ENCODE measurements at regions not wholly inside any gene's neighbourhood (a gene's known extent, or its start where the extent isn't known, plus 50 kb on each side); places are given as distances from the start of the nearest gene placed in this dataset.
"Not testable (repeated sequence)": the region's sequence is repeated elsewhere in the genome, so short reads cannot be mapped to it uniquely, and the experiment has no call there.

DNA sequence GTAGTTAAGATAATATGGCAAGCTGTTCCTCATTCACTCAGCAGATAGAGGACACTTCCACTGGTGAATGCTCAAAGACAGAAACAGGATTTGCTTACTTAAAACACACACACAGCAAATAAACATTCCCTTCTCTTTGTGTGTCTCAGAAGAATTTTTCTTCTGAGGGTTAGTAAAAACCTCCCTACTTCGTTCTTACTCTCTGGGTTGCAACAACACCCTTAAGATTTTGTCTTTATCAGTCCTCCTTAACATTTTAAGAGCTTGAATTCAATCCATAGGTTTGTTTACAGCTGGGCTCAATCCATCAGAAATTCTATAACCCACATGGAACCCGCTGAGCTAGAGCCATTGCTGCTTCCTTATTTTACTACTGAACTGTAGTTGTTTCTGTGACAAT is 237.4 kb upstream of the PIK3R1 start:
- no peak for DNase-seq

DNA sequence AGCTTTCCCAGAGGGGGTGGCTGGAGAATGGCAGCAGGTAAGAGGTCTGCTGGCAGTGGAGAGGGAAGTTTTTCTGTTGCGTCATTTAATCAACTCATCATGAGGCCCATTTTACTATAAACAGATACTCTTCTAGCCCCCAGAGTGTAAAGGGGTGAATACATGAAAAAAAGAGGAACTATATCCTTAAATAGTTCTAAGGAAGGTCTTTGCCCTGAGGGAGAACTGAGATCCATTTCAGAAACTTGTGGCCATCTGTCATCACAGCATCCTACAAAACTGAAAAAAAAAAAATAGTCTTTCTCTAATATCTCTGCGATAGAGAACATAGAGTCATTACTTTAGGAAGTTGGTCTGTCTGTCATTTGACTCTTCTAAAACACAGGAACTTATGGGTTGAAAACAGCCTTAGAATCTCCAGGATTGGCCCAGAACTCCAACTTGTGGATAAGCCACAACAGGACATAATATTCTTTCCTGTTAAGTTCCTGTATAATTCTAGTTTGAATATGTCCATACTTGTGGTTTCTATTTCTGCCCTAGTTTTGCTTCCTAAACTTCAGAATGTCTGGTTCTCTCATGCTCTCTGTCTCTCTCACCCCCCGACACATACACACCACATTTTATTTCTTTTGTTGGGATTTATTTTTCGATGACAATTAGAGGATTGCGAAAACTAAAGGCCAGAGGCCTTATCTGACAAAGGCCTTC is 238.5 kb upstream of the PIK3R1 start:
- DNase-seq = no peak

DNA sequence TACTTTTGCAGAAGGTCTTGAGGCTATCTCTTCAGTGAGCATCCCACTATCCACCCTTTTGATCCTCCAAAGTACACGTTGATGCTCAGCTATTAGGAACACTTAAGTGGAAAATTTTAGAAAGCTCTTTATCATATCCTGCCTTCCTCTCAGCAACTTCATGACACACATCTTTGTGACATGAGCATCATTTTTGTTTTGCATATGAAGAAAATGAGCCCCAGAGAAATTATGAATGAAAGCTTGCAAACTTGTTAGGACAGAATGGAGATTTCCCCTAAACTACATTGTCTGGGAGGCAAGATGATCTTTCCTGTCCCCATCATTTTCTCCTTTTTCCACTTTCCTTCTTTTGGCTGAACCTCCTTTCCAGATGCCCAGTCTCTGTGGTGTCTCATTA is 239.4 kb upstream of the PIK3R1 start:
- DNase-seq = no peak

DNA sequence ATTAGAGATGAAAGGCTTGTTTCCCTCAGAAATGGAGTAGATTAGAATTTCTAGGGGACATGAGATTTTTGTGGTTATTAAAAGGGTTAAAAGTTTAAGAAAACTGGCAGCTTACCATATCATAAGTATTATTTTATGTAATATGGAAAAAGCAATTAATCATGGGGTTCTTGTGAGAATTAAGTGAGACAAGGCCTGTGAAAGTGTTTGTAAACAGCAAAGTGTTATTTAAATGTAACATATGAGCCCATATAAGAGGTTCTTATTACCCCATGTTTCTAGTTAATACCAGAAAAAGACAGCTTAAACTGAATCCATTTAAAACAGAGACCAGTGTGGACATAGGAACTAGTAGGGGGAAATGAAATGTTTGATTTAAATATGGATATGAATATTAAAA is 241.1 kb upstream of the PIK3R1 start:
- no peak for DNase-seq

DNA sequence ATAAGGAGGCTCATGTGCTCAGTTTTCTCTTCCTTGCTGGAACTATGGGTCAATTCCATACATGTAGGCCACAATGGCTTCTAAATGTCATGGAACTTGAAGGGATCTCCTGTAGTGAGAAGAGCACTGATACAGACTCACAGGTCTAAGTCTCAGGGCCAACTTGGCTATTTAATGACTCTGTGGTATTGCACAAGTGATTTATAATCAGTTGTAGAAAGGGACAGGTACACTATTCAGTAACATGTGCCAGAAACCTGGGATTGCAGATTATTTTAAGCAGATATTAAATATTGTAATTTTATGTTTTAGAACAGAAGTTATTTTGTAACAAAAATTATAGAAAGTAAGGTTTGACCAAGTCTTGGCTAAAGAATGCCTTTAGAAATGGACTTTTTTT is 241.5 kb upstream of the PIK3R1 start:
- no peak for DNase-seq

DNA sequence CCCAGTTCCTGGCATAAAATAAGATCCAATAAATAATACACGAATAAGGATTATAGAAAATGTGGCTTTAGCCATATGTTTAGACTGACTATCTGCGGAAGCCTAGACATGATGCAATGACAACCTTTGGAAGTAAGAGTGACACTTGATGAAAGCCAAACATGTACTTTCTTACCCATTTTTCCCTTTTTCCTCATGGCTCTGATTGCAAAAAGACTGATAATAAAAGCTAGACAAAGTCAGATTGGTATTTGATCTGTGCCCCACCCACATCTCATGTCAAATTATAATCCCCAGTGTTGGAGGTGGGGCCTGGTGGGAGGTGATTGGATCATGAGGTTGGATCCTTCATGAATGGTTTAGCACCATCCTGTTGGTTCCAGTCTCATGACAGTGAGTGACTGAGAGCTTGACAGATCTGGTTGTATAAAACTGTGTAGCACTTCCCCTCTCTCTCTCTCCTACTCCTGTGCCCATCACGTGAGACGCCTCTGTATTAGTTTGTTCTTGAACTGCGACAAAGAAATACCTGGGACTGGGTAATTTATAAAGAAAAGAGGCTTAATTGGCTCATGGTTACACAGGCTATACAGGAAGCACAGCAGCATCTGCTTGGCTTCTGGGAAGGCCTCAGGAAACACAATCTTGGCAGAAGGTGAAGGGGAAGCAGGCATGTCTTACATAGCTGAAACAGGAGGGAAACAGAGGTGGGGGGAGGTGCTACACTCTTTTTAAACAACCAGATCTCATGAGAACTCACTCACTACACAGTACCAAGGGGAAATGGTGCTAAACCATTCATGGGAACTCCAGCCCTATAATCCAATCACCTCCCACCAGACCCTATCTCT is 243.4 kb upstream of the PIK3R1 start:
- DNase-seq = no peak

DNA sequence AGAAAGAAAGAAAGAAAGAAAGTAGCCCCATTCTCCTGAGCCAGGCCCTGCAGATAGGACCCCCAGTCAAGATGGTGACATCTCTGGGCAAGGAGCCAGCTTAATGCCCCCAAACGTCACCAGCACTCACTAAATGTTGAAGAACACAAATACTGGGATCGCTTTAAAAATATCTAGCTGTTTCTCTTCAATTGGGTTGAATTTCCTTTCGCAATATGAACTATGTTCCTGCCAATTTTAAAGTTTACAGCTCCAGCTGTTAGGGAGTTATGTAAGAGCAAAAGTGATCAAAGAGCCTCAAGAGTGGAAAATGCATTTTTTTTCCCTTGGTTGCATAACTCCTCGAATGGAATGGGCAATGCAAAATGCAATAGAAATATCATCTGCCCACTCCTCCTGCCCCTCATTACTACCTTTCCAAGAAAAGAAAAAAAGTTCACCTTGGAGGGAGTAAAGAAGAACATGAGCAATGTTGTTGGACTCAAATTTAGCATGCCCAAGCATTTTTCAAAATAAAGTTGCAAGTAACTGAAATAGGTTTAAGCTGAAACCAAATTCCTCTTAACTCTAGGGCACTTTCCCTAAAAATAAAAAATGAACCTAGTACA is 244.2 kb upstream of the PIK3R1 start:
- DNase-seq = no peak

DNA sequence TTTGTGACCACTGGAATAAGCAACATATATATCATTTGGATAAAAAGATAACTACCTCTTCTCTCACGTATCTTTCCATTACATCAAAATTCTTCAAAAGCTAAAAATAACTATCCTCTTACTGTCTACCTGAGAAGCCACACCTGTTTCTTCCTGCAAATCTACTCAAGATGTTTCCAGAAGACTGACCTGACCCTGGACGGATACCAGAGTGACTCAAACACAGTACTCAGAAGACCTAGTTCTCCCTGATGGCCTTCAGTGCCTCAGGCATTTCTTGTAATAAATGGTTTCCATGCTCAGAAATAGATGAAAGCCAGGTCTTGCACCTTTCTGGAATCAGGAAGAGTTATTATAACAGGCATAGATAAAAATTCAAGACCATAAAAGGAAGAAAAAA is 245.9 kb upstream of the PIK3R1 start:
- DNase-seq = no peak

DNA sequence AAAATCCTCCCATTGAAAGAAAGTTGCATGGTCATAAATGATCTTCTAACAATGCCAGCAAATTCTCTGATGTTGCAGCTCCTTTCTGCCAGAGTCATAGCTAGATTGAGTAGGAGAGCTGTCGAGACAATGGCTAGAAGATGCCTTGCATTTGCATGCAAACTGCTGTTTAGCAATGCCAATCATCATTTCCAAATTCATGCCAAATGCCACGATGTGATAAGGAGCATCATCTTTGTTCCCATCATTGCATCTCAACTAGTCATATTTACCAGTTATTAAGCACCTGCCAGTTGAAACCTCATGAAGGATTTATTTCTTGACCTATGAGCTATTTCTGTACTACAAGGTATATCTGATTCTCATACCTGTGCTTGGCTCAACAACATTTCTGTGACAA is 246.4 kb upstream of the PIK3R1 start:
- DNase-seq = no peak

DNA sequence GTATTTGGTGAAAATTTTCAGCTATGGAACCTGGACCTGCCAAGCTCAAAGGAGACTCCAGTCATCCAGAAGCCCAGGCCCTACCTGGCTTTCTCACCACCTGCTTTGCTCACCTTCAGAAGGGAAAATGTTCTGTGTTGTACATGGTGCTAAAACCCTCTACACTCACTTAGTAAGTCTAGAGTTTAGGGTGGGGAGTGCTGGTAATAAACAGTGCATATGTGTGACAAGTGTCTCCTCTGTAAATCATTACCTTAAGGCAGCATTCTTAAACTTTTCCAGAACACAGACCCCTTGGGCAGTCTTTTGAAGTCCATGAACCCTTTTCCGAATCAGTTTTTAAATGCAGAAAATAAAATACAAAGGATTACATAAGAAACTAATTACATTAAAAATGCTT is 248.8 kb upstream of the PIK3R1 start:
- DNase-seq = no peak

DNA sequence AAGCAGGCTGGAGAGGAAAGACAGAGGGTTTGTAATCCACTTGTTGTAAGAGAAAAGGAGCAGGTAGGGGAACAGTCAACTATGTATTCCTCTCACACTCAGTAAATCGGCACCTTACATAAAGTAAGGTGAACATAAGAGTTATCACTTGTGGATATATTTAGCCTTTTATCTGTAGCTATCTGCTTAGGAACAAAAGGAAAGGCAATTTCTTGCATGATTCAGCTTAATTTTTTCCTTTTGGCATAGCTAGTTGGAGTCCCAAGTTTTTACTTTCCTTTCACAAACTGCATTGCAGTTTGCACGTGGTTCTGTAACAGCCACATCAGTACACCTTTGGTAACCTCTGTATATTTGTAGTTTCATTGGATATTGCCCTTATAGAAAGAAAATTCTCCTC is 250.9 kb upstream of the PIK3R1 start:
- DNase-seq = no peak

DNA sequence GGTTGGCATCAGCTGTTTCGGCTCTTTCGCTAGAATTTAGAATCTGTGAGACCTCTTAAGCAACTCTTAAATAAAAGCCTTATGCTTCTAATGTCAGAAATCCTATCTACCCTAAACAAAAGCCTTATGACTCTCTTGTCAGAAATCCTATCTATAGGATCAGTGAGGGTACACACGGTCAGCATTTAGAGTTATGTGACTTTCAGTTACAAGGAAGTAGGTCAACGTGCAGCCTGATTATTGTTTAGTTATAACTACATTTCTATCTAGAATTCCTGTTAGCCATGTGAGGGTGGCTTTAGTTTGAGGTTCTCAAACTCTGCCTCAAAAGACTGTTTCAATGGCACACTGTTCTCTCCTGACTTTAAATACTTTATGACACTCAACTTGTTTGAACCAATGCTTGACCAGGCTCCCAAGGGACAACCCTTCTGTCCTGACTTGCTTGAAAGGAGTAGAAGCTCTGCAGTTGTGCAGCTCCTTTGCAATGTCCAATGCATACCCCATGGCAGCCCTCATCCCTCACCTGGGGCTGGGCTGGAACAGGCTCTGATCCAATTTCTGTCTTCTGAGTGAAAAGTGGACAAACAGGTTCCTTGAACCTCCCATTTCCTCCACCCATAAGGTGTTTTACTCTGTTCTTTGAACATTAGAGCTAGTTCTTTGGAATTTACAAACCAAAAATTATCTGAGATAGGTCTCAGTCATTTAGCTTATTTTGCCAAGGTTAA is 251.6 kb upstream of the PIK3R1 start:
- no peak for DNase-seq

DNA sequence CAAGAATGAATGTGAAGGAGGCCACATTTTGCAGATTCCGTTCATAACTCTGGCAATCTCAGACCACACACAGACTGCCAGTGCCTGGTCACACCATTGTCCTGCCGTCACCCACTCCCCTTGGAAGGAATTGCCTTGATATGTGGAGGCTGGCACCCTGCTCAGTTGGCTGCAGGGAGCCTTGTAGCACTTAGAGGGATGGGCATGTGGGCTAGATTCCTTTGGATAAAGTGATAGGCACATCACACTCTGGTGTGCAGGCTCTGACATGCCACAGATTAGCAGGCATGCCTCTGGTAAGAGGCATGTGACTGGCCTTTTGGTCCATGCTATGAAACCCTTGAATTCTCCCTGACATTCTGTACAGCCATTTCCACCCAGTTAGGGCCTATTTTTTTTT is 254.6 kb upstream of the PIK3R1 start:
- no peak for DNase-seq

DNA sequence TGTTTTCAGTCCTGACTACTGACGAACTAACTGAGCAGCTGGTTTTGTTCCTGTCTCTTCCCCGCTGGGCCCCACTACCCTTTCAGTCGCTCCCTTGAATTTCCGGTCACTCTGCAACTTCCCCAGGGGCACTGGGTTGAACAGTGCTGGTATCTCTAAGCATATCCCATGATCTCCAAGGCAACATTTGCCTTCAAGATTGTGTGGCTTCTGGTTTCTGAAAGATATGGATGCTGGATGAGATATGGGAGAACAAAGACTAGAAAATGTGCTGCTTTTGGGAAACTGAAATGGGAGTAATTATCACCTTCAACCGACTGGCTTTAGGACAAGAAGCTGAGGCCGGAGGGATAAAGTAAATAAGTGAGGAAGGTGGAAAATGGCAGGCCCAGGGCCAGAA is 258.2 kb upstream of the PIK3R1 start:
- no peak for DNase-seq

DNA sequence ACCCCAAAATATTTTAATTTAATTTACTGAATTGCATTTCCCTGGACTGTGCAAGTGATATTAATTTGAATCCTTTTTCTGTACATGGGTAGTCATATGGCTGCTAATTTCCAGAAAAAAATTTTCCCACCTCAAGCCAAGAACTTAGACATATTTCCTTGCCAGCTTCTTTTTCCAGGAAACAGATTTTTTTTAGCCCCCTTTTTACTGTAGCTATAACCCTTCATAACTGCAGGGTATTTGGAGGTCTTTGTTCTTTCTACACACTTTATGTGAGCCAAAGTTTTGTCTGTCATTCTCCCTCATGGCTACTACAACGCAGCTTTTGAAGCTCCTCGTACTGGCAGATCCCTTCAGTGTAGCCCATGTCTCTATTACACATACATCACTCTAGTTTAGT is 261.2 kb upstream of the PIK3R1 start:
- DNase-seq = no peak

DNA sequence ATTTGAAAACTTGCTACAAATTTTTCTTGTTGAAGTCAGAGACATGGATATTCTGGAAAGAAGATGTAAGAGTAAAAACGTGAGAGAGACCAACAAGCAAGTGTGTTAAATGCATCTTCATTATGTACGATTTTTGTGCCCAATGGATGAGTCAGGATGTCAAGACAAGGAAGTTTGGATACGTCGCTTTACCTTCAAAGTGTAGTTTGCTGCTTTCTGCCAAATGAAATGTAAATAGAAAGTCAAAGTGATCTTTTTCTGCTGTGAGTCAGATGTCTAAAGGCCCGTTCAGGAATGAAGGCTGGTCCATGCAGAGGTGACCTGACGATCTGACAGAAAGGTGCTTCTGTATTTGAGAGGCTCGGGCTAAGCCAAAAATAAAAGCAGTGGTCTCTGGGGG is 273.1 kb upstream of the PIK3R1 start:
- DNase-seq = no peak

DNA sequence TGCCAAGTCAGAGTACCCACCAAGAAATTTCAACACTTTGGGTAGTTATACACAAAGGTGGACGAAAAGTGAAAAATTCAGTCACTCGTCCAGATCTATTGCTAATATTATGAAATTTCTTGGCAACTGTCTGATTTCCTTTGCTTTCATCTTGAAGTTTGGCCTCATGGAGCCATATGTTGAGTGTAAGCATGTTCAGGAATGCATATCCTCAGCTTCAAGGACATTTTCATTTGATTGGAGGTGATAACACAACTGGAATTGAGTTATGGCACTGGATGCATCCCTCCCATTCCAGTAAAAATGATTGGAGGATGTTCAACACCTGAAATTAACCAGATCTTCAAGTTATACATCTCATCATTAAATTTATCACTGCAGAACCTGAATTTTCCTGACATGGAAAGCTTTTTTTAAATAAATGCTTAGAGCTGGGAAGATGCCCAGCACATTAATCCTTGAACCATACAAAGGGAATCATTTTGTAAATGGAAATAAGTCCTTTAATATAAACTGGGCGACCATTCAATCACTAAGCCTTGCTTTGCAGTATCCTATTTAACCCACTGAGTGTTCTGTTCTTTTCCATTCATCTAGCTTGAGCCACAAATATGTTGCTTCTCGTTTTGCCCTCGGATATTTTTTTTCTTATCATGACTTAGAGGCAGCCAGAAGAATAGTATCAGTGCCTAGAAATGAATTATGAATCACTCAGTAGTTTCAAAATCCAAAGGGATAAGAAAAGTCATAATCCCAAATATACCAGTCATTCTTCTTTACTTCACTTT is 273.7 kb upstream of the PIK3R1 start:
- DNase-seq = no peak

DNA sequence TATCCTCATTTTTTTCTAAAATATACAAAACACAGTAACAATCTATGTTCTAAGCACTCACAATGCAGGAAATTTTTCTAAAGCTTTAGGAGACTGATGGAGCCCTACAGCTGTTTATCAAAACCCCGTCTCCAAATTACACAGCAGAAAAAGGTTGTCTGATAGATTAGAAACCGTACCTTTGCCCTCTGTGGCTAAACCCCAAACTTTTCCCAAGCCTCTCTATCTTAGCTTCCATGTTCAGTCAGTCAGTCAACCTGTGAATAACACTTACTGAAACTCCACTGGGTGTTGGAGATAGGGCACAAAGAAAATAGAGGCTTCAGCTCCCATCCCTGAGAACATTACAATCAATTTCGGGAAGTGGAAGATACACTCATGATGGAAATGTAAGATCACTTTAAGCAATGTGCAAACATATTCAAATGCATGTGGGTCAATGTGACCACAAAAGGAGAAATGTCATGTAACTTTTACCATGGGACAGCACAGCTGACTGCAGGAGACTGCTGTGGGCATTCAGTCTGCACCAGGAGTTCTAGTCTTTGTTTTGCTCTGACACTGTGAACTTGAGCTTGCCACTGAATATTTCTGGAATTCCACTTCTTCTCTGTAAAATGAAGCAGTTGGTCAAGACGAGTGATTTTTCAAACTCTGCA is 279.5 kb upstream of the PIK3R1 start:
- DNase-seq = no peak

DNA sequence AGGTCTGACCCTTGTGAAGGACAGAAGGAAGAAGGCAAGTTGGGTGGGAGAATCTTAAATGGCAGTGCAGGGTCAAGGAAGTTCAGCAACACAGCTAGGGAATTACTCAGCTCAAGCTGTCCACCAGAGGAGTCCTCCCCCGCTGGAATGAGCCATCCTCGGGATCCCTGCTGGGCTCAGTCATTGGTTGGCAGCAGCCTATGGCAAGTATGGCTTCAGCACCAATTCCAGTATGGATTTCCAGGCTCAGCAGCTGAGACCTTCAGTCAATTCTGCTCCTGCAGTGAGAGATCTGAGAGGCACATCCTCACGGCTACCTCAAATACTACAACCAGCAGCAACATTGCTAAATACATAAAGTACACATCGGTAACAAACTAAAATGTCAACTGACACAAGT is 280.6 kb upstream of the PIK3R1 start:
- no peak for DNase-seq

DNA sequence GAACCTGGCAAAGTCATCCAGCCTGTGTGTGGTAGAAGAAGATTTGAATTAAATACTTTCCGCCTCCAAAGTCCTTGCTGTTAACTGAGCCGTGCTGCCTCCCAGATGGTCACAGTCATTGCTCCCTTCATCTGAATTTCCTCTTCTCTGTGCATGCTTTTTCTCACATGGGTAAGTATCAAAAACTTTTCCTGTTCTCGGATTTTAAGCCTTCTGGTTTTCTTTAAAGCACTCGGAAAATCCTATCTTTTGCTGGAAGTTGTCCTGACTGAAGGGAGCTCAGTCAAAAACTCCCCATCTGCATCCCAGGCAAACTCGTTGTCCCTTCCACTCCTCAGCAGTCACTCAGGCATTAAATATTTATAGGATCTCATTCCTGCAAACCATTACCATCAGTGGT is 290.0 kb upstream of the PIK3R1 start:
- no peak for DNase-seq

DNA sequence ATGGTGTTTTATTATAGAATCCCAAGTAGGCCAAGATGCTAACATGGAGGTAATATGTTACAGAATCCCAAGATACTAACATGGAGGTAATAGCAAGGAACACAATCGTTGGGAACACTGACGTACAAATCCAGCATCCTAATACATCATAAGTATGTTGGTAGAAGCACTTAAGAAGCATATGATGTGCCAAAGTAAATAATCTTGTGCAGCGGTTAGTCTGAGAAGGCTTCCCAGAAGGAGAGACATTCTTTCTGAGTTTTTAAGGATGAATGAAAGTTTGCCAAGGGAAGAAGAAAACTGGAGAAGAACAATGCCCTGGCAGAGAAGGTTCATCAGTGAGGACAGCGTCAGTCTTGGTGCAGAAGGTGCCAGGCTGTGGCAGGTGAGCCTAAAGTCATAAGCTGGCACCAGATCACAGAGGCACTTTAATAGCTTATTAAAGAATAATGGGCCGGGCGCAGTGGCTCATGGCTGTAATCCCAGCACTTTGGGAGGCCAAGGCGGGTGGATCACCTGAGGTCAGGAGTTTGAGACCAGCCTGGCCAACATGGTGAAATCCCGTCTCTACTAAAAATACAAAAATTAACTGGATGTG is 294.5 kb upstream of the PIK3R1 start:
- DNase-seq = no peak

DNA sequence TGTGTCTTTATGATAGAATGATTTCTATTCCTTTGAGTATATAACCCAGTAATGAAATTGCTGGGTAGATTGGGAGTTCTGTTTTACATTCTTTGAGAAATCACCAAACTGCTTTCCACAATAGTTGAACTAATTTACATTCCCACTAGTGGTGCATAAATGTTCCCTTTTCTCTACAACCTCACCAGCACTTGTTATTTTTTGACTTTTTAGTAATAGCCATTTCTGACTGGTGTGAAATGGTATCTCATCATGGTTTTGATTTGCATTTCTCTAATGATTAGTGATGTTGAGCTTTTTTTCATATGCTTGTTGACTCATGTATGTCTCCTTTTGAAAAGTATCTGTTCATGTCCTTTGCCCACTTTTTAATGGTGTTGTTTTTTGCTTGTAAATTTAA is 296.0 kb upstream of the PIK3R1 start:
- not testable (repeated sequence) for DNase-seq
